ENCODE measurements at regions not wholly inside any gene's neighbourhood (a gene's known extent, or its start where the extent isn't known, plus 50 kb on each side); places are given as distances from the start of the nearest gene placed in this dataset.

GRCh38 chr1:83527987-83528386 is 470.9 kb downstream of the TTLL7 start:
- H4K91ac ChIP-seq (ENCODE audit: insufficient read depth, low read depth, low read length) = no peak overlapping the region
- H4K20me1 ChIP-seq (ENCODE audit: insufficient read depth, low read length) = no peaks in the 10 kb centered on the region
- intact Hi-C loops (cut with micrococcal nuclease) (no loop called here), dilution Hi-C loops (cut with HindIII; ENCODE audit: low sequenced_read_pairs, unreplicated experiment) (no loop called here), in situ Hi-C loops (cut with MboI; ENCODE audit: low sequenced_read_pairs) (no loop called here)
- no peaks in the 10 kb centered on the region for H3K9me1 ChIP-seq (ENCODE audit: insufficient read depth, low read length)
- H2BK120ac ChIP-seq (ENCODE audit: low read depth, low read length) = no peak overlapping the region
- H2AK5ac ChIP-seq (ENCODE audit: low read depth, low read length) = no peak overlapping the region
- H3K9ac ChIP-seq (ENCODE audit: low read depth, low read length) = no peak overlapping the region
- H3K56ac ChIP-seq (ENCODE audit: extremely low read depth, insufficient read depth, low read length) = no peak overlapping the region
- no peak overlapping the region for H2AFZ ChIP-seq (replicated peaks; ENCODE audit: low read length, poor library complexity)
- ChIA-PET POLR2A (ENCODE audit: unreplicated experiment) (no interaction called here), CTCF (interaction anchor here (0.6 kb wide), 2 partner anchors 1173 to 1728 kb away, joined by 3 to 4 read pairs; no protein-coding TSS in a partner anchor)
- no peaks in the 10 kb centered on the region for H3K79me1 ChIP-seq (ENCODE audit: low read depth in 1 of 2, low read length in 2 of 2)
- no peaks in the 10 kb centered on the region for H3K27me3 ChIP-seq (ENCODE audit: control insufficient read depth, insufficient read depth, low read length)
- no TSS peak for BruUV-seq (replicated peaks)
- no peak for DNase-seq
- no peak overlapping the region for H2BK5ac ChIP-seq (ENCODE audit: low read depth, low read length, poor library complexity, severe bottlenecking)
- peaks cover 2% of the 10 kb centered on the region; the same call in 1 of the 2 replicates for H3K9me3 ChIP-seq (ENCODE audit: control insufficient read depth, insufficient read depth, low read length)
- no peaks in the 10 kb centered on the region for H3K36me3 ChIP-seq (ENCODE audit: control insufficient read depth, insufficient read depth, low read length)
- no peak for ATAC-seq (ENCODE audit: low read depth)
- H3K4me1 ChIP-seq (ENCODE audit: control insufficient read depth, insufficient read depth, low read length) = no peaks in the 10 kb centered on the region
- no peak overlapping the region for H3K4me2 ChIP-seq (ENCODE audit: low read depth, low read length)
- H3K4ac ChIP-seq (ENCODE audit: low read depth, low read length) = no peak overlapping the region
- TF ChIP-seq MAFK (IDR thresholded peaks at IDR 0.05; ENCODE audit: low read depth, low read length) = no peak
- no peak for TF ChIP-seq RCOR1 (IDR thresholded peaks at IDR 0.05; ENCODE audit: insufficient replicate concordance, low read length)
- TF ChIP-seq BHLHE40 (IDR thresholded peaks at IDR 0.05; ENCODE audit: low read depth, low read length) = no peak
- TF ChIP-seq MXI1 (IDR thresholded peaks at IDR 0.05; ENCODE audit: borderline replicate concordance, low read depth, low read length) = no peak
- TF ChIP-seq FOS (IDR thresholded peaks at IDR 0.05; ENCODE audit: low read depth, low read length) = no peak
- TF ChIP-seq CEBPB (IDR thresholded peaks at IDR 0.05; ENCODE audit: low read depth, low read length) = no peak
- no peak for TF ChIP-seq POLR2A (IDR thresholded peaks at IDR 0.05; ENCODE audit: low read depth, low read length)
- no peak for TF ChIP-seq MAZ (IDR thresholded peaks at IDR 0.05; ENCODE audit: borderline replicate concordance, low read depth, low read length)
- H4K5ac ChIP-seq (ENCODE audit: low read depth, low read length) = no peak overlapping the region
- no peak overlapping the region for H3K18ac ChIP-seq (ENCODE audit: low read depth, low read length)
- no peak overlapping the region for H2AK9ac ChIP-seq (replicated peaks; ENCODE audit: low read depth, low read length, poor library complexity)
- H3K4me3 ChIP-seq (ENCODE audit: insufficient read depth, low read depth, low read length) = no peak overlapping the region
- H3K27ac ChIP-seq (ENCODE audit: insufficient read depth, low read length) = no peak overlapping the region
- H2BK20ac ChIP-seq (ENCODE audit: low read depth, low read length) = no peak overlapping the region
- no peak overlapping the region for H4K8ac ChIP-seq (ENCODE audit: low read depth in 2 of 2, low read length in 2 of 2)
- no peak overlapping the region for H2BK15ac ChIP-seq (ENCODE audit: low read depth, low read length)
- H3K14ac ChIP-seq (replicated peaks; ENCODE audit: low read depth, low read length) = no peak overlapping the region
- H3K23ac ChIP-seq (ENCODE audit: low read depth, low read length) = no peak overlapping the region
